ENCODE measurements at regions not wholly inside any gene's neighbourhood (a gene's known extent, or its start where the extent isn't known, plus 50 kb on each side); places are given as distances from the start of the nearest gene placed in this dataset.

- TF ChIP-seq CTCF (IDR thresholded peaks at IDR 0.05; ENCODE audit: low read depth, low read length, missing input control) (no peak), ATF3 (IDR thresholded peaks at IDR 0.05) (no peak), REST (IDR thresholded peaks at IDR 0.05) (no peak), TAF1 (conservative IDR thresholded peaks at IDR 0.05) (no peak), MAX (IDR thresholded peaks at IDR 0.05) (no peak), SP1 (IDR thresholded peaks at IDR 0.05) (no peak), RAD21 (IDR thresholded peaks at IDR 0.05) (no peak)
These were observed 135.9 kb upstream of the WWC1 start for GRCh38 chr5:168155585-168155984.

Measured in liver (tissue), 3 donors.